ENCODE measurements at regions not wholly inside any gene's neighbourhood (a gene's known extent, or its start where the extent isn't known, plus 50 kb on each side); places are given as distances from the start of the nearest gene placed in this dataset.

DNA sequence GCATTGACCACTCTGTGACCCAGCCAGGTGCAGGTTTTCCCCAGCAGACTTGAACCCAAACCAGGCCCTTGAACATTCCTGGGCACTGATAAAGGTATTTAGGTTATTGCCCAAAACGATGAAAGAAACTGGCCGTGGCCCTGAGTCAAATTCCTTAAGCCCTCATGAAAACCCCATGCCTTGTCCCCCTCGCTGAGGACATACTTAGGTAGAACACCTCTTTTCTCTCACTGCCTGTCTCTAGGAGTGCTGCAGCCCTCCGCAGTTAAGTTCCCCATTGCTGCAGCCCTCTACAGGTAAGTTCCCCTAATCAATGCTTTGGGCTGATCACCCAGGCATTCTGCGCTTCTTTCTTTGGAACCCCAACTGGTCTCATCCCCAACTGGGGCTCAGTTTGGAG, 961.6 kb downstream of the TBC1D22A start:
- no peak overlapping the region for H3K4me2 ChIP-seq (ENCODE audit: low read length)
- no peaks in the 10 kb centered on the region for H3K27me3 ChIP-seq (ENCODE audit: insufficient read depth, low read length)
- ATAC-seq (no peak), DNase-seq (ENCODE audit: low read depth, low spot score) (no peak)
- intact Hi-C loops (cut with micrococcal nuclease), result no loop called here
- H3K4me3 ChIP-seq (replicated peaks in 1 of 2; ENCODE audit: low read depth in 1 of 2, low read length in 2 of 2), result no peak overlapping the region
- no peak overlapping the region for H3K27ac ChIP-seq (ENCODE audit: low read depth, low read length)
- POLR2A ChIA-PET, result no interaction called here
- no peaks in the 10 kb centered on the region for H4K20me1 ChIP-seq (ENCODE audit: insufficient read depth)
- RAD21 ChIA-PET (ENCODE audit: low non-redundant PET in 1 of 2, low total read pairs in 2 of 2, uncharacterized antibody in 2 of 2, unreplicated experiment in 2 of 2), result no interaction called here
- CTCF ChIA-PET, result no interaction called here
- H3K9ac ChIP-seq (ENCODE audit: low read length), result no peak overlapping the region
- H3K9me2 ChIP-seq (ENCODE audit: insufficient read depth), result no peaks in the 10 kb centered on the region
- no TSS peak for BruUV-seq (replicated peaks)
- H3K36me3 ChIP-seq (ENCODE audit: control insufficient read depth in 1 of 2, insufficient read depth in 2 of 2, low read length in 2 of 2), result no peaks in the 10 kb centered on the region; a peak in 1 of 4 replicates
- peaks cover 0 to 3% of the 10 kb centered on the region in 2 experiments; a peak in 1 of 4 replicates for H3K9me3 ChIP-seq (ENCODE audit: control insufficient read depth in 1 of 2, insufficient read depth in 1 of 2, low read depth in 1 of 2, low read length in 2 of 2)
- H3K4me1 ChIP-seq (ENCODE audit: control insufficient read depth in 1 of 2, insufficient read depth in 2 of 2, low read length in 2 of 2), result no peaks in the 10 kb centered on the region
- H3K79me2 ChIP-seq (ENCODE audit: insufficient read depth, low read length), result no peaks in the 10 kb centered on the region
- no peak overlapping the region for H2AFZ ChIP-seq (ENCODE audit: low read depth, low read length, poor library complexity, severe bottlenecking)
- no peak for TF ChIP-seq TCF7L2 (IDR thresholded peaks at IDR 0.05; ENCODE audit: borderline replicate concordance, extremely low read depth, insufficient read depth, insufficient read length)
- no peak for TF ChIP-seq EZH2 (IDR thresholded peaks at IDR 0.05)
- no peak for TF ChIP-seq ELF1 (IDR thresholded peaks at IDR 0.05; ENCODE audit: borderline replicate concordance, low read depth)
- TF ChIP-seq, protein P1, sequence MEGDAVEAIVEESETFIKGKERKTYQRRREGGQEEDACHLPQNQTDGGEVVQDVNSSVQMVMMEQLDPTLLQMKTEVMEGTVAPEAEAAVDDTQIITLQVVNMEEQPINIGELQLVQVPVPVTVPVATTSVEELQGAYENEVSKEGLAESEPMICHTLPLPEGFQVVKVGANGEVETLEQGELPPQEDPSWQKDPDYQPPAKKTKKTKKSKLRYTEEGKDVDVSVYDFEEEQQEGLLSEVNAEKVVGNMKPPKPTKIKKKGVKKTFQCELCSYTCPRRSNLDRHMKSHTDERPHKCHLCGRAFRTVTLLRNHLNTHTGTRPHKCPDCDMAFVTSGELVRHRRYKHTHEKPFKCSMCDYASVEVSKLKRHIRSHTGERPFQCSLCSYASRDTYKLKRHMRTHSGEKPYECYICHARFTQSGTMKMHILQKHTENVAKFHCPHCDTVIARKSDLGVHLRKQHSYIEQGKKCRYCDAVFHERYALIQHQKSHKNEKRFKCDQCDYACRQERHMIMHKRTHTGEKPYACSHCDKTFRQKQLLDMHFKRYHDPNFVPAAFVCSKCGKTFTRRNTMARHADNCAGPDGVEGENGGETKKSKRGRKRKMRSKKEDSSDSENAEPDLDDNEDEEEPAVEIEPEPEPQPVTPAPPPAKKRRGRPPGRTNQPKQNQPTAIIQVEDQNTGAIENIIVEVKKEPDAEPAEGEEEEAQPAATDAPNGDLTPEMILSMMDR (IDR thresholded peaks at IDR 0.05 in 2 of 3, conservative IDR thresholded peaks at IDR 0.05 in 1 of 3; ENCODE audit: borderline replicate concordance in 1 of 3, insufficient read depth in 1 of 3, low read depth in 2 of 3, low read length in 2 of 3), result no peak
- no peak for TF ChIP-seq SIN3A (IDR thresholded peaks at IDR 0.05; ENCODE audit: low read depth)
- no peak for TF ChIP-seq POLR2A (IDR thresholded peaks at IDR 0.05; ENCODE audit: borderline replicate concordance, extremely low read depth, insufficient read depth, insufficient read length)
- TF ChIP-seq, protein P2, sequence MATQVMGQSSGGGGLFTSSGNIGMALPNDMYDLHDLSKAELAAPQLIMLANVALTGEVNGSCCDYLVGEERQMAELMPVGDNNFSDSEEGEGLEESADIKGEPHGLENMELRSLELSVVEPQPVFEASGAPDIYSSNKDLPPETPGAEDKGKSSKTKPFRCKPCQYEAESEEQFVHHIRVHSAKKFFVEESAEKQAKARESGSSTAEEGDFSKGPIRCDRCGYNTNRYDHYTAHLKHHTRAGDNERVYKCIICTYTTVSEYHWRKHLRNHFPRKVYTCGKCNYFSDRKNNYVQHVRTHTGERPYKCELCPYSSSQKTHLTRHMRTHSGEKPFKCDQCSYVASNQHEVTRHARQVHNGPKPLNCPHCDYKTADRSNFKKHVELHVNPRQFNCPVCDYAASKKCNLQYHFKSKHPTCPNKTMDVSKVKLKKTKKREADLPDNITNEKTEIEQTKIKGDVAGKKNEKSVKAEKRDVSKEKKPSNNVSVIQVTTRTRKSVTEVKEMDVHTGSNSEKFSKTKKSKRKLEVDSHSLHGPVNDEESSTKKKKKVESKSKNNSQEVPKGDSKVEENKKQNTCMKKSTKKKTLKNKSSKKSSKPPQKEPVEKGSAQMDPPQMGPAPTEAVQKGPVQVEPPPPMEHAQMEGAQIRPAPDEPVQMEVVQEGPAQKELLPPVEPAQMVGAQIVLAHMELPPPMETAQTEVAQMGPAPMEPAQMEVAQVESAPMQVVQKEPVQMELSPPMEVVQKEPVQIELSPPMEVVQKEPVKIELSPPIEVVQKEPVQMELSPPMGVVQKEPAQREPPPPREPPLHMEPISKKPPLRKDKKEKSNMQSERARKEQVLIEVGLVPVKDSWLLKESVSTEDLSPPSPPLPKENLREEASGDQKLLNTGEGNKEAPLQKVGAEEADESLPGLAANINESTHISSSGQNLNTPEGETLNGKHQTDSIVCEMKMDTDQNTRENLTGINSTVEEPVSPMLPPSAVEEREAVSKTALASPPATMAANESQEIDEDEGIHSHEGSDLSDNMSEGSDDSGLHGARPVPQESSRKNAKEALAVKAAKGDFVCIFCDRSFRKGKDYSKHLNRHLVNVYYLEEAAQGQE (IDR thresholded peaks at IDR 0.05; ENCODE audit: low read depth), result no peak
- TF ChIP-seq, protein P3, sequence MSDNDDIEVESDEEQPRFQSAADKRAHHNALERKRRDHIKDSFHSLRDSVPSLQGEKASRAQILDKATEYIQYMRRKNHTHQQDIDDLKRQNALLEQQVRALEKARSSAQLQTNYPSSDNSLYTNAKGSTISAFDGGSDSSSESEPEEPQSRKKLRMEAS (IDR thresholded peaks at IDR 0.05), result no peak
- no peak for TF ChIP-seq RAD21 (IDR thresholded peaks at IDR 0.05; ENCODE audit: low read depth)
- TF ChIP-seq POLR2AphosphoS5 (IDR thresholded peaks at IDR 0.05; ENCODE audit: low read depth, low read length), result no peak
- TF ChIP-seq CEBPB (IDR thresholded peaks at IDR 0.05; ENCODE audit: low read depth), result no peak
- TF ChIP-seq ZNF274 (IDR thresholded peaks at IDR 0.05; ENCODE audit: low read depth, low read length), result no peak
